ENCODE measurements at regions not wholly inside any gene's neighbourhood (a gene's known extent, or its start where the extent isn't known, plus 50 kb on each side); places are given as distances from the start of the nearest gene placed in this dataset.
"Not testable (repeated sequence)": the region's sequence is repeated elsewhere in the genome, so short reads cannot be mapped to it uniquely, and the experiment has no call there.

DNA sequence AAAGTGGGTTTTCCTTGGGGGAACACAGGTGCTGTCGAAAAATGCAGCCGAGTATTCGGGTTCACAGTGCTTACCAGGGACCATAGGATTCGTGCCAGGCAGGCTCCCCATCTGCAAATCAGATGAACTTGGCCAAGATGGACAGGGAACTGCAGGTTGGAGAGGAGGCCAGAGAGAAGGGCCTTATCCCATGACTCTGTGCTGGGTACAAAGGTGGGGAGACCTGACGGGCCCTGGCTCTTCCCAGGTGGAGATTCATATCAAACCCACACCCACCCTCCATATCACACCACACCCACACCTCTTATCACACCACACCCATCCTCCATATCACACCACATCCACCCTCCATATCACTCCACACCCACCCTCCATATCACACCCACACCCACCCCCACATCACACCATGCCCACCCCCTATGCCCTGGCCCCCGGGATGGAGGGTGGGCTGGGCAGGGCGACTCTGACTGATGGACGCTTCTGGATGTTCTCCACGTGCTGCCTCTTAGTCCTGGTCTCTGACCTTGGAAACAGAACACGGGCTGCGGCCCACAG, 319.7 kb downstream of the ADGRD1 start:
- DNase-seq (ENCODE audit: low read depth) = no peak

GRCh38 chr12:131274061-131274460, 320.4 kb downstream of the ADGRD1 start:
- no peak for DNase-seq (ENCODE audit: low read depth)

DNA sequence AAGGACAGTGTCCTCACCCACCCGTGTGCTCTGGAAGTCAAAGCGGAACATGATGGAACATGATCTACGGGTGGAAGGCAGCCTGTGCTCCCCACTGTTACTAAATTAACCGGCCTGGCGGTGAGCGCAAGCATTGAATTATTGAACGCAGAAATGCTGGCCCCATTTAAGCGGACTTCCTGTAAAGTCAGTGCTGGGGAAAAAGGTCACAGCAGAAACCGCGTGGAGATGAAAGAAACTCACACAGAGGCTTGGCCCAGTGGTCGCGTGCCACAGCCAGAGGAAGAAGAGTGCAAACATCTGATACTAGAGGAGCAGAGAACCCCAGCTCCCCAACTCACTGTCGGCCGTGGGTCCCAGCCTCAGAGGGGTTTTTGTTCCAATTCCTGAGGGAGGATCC, 321.2 kb downstream of the ADGRD1 start:
- no peak for DNase-seq (ENCODE audit: low read depth)

- no peak for DNase-seq (ENCODE audit: low read depth)
These were observed 322.1 kb downstream of the ADGRD1 start for GRCh38 chr12:131275824-131276223.

- no peak for DNase-seq (ENCODE audit: low read depth)
These were observed 322.9 kb downstream of the ADGRD1 start for GRCh38 chr12:131276501-131277185.

DNA sequence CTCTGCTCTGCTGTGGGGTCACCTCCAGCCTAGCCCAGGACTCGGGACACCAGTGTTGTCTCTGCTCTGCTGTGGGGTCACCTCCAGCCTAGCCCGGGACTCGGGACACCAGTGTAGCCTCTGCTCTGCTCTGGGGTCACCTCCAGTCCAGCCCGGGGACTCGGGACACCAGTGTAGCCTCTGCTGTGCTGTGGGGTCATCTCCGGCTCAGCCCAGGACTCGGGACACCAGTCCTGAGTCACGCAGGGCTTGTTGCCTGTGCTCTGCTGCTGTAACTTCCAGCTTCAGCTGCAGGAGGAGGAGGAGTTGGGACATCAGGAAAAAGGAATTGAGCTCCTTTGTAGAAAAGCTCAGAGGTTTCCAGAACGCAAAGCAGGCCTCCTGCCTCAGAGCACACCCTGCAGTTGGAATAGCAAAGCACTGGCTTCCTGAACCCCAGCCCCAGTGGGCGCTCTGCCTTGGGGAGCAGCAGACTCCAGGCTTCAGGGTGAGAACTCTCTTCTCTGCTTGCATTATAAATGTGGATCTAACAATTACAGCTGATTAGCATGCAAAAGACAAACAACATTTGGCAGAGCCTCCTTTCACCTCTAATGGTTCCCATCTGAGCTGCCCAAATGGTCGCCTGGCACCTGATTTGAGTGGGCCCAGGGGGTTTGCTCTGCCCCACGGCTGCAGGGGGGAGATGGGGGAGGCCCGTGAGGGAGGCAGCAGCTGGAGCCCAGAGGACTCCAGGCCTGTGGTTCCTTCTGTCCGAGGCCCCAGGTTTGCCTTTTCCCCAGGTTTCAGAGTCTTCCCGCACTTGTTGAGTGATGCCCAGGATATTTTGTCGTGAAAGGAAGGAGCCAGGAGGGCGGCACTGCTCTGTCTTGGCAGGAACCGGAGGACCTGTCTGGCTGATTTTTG, 323.7 kb downstream of the ADGRD1 start:
- DNase-seq (ENCODE audit: low read depth) = not testable (repeated sequence)

GRCh38 chr12:131278451-131279115, 324.9 kb downstream of the ADGRD1 start:
- not testable (repeated sequence) for DNase-seq (ENCODE audit: low read depth)

DNA sequence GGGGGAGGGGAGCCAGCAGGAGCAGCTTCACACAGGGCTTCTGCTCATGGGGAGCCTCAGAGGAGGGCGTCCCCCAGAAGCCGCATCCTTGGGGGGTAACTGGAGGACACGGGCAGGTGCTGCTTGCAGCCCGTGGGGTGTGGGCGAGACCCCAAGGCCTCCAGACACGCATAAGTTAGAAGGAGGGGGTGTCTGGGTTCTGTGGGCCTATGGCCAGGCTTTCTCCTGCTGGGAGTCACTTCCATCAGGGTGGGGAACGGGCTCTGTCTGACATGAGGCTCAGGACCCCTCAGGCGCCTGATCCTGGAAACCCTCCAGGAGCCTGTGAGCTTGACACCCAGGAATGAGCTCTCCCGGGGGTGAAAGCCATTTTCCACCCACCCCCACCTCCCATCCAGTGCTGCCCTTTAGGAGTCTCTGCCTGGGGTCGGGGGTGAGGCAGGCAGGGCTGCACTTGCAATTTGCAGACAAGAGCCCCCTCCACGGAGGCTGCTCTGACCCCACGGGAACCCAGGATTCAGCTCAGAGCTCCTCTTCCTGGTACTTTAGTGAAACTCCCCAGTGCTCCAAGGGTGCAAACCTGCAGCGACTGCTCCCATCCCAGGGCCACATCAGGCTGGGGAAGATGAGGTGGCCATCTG, 325.7 kb downstream of the ADGRD1 start:
- DNase-seq (ENCODE audit: low read depth) = no peak

GRCh38 chr12:131280426-131280825, 326.7 kb downstream of the ADGRD1 start:
- DNase-seq (ENCODE audit: low read depth) = no peak

GRCh38 chr12:131281016-131281415, 327.3 kb downstream of the ADGRD1 start:
- no peak for DNase-seq (ENCODE audit: low read depth)

- DNase-seq (ENCODE audit: low read depth) = no peak
These were observed 328.8 kb downstream of the ADGRD1 start for GRCh38 chr12:131282292-131283080.

- DNase-seq (ENCODE audit: low read depth) = no peak
These were observed 329.6 kb downstream of the ADGRD1 start for GRCh38 chr12:131283191-131283861.

GRCh38 chr12:131283862-131284825, 330.4 kb downstream of the ADGRD1 start:
- not testable (repeated sequence) for DNase-seq (ENCODE audit: low read depth)

- DNase-seq (ENCODE audit: low read depth) = not testable (repeated sequence)
These were observed 331.5 kb downstream of the ADGRD1 start for GRCh38 chr12:131284954-131285904.

GRCh38 chr12:131285905-131286295, 332.2 kb downstream of the ADGRD1 start:
- not testable (repeated sequence) for DNase-seq (ENCODE audit: low read depth)

- not testable (repeated sequence) for DNase-seq (ENCODE audit: low read depth)
These were observed 332.6 kb downstream of the ADGRD1 start for GRCh38 chr12:131286301-131286700.
